K562 (cell line): ENCODE measurements at regions not wholly inside any gene's neighbourhood (a gene's known extent, or its start where the extent isn't known, plus 50 kb on each side); places are given as distances from the start of the nearest gene placed in this dataset.

Experiments
- ATAC-seq: fragments of 200-7000 bp; cut with Tn5 transposase; 3 replicates; pipeline ENCODE4 v1.9.1; 2020; ENCODE audit warnings: moderate library complexity
- BruUV-seq: library from RNA; stranded (reverse); fragments of 400-500 nt; replicated peaks from 2 replicates; lab custom pipeline; 2021; lab: Mats Ljungman, UMichigan
- CTCF ChIA-PET: fragments of 300-600 bp; formaldehyde crosslinking; extraction: SDS; loops from one replicate; lab custom pipeline; 2021; ENCODE audit warnings: low intra/inter-chr PET ratio; lab: Yijun Ruan, JAX
- POLR2A ChIA-PET: fragments of 300-600, 350-650 bp; sonication (Branson Sonifier 250); formaldehyde crosslinking; extraction: SDS; loops from one replicate; lab custom pipeline; 2021; ENCODE audit warnings: antibody characterized with exemption, inconsistent platforms; lab: Yijun Ruan, JAX
- DNase-seq, 4 experiments: peaks; one replicate each; pipeline versions ENCODE4 v3.0.0 to v3.0.0-alpha.2; 2011 to 2018; ENCODE audit warnings: low spot score in 3 of 4, mixed read lengths in 3 of 4; ENCODE audit errors: extremely low read depth in 1 of 4
- FAIRE-seq: peaks from 2 replicates; lab custom pipeline; 2011; peaks lifted over from hg19 to GRCh38; lab: Jason Lieb, UNC
- H2AFZ ChIP-seq: 2 replicates; pipeline ENCODE4 v1.6.0; 2011; ENCODE audit warnings: low read depth, low read length, control low read depth, inconsistent platforms
- H3K27ac ChIP-seq: fragments of 200-600 bp; 3 replicates; pipeline ENCODE4 v1.8.0; 2011; ENCODE audit warnings: low read depth, mild to moderate bottlenecking, control low read depth, inconsistent platforms, low read length, moderate library complexity, mixed read lengths; ENCODE audit errors: extremely low read depth
- H3K27me3 ChIP-seq, 2 experiments: fragments of 300-600 bp in 1 of 2; 2 replicates in 1 of 2; 3 replicates in 1 of 2; pipeline versions ENCODE4 v1.6.0 to v1.8.0; 2011; ENCODE audit warnings: inconsistent platforms in 2 of 2, low read length in 2 of 2, mild to moderate bottlenecking in 1 of 2, mixed read lengths in 1 of 2, moderate library complexity in 1 of 2; ENCODE audit not compliant: control insufficient read depth in 2 of 2, insufficient read depth in 2 of 2
- H3K36me3 ChIP-seq: fragments of 300-600 bp; 3 replicates; pipeline ENCODE4 v1.8.0; 2011; ENCODE audit warnings: mild to moderate bottlenecking, low read length, inconsistent platforms; ENCODE audit not compliant: control insufficient read depth, insufficient read depth
- H3K4me1 ChIP-seq, 2 experiments: fragments of 200-600 bp in 1 of 2; replicated peaks in 1 of 2; 2 replicates in 1 of 2; 3 replicates in 1 of 2; pipeline versions ENCODE4 v1.5.1 to v1.8.0; 2011; ENCODE audit warnings: inconsistent platforms in 2 of 2, low read length in 2 of 2, mild to moderate bottlenecking in 1 of 2, mixed read lengths in 1 of 2, moderate library complexity in 1 of 2; ENCODE audit not compliant: control insufficient read depth in 2 of 2, insufficient read depth in 2 of 2
- H3K4me2 ChIP-seq: 2 replicates; pipeline ENCODE4 v1.6.1; 2011; ENCODE audit warnings: low read length, control low read depth, inconsistent platforms, mixed read lengths; ENCODE audit not compliant: insufficient read depth
- H3K4me3 ChIP-seq: fragments of 200-600 bp; sonication (generic), shearing (Covaris generic); 2 replicates; pipeline ENCODE4 v1.5.1; 2016; ENCODE audit warnings: control low read depth, inconsistent platforms
- H3K79me2 ChIP-seq: fragments of 200-600 bp; 3 replicates; pipeline ENCODE4 v1.8.0; 2011; ENCODE audit warnings: low read length, inconsistent platforms; ENCODE audit not compliant: control insufficient read depth, insufficient read depth
- H3K9ac ChIP-seq, 2 experiments: 2 replicates each; pipeline versions ENCODE4 v1.6.0 to v1.6.1; 2011; ENCODE audit warnings: low read depth in 2 of 2, low read length in 2 of 2, control low read depth in 1 of 2, inconsistent platforms in 1 of 2, mild to moderate bottlenecking in 1 of 2, mixed read lengths in 1 of 2; ENCODE audit not compliant: insufficient read depth in 1 of 2
- H3K9me1 ChIP-seq: one replicate; pipeline ENCODE4 v1.6.0; 2011; ENCODE audit warnings: inconsistent platforms, mild to moderate bottlenecking, low read length, moderate library complexity; ENCODE audit not compliant: control insufficient read depth, insufficient read depth
- H3K9me3 ChIP-seq: replicated peaks from 2 replicates; pipeline ENCODE4 v1.5.1; 2011; ENCODE audit warnings: low read depth, low read length, inconsistent platforms; ENCODE audit not compliant: control insufficient read depth, insufficient read depth
- H4K20me1 ChIP-seq: replicated peaks from 2 replicates; pipeline ENCODE4 v1.6.1; 2011; ENCODE audit warnings: low read length, inconsistent platforms, mixed read lengths; ENCODE audit not compliant: control insufficient read depth, insufficient read depth
- BCLAF1 ChIP-seq, 2 experiments: fragments of 450-650 bp in 1 of 2; IDR thresholded peaks; 2 replicates each; pipeline ENCODE4 v1.6.1; 2011 to 2017; ENCODE audit warnings: low read depth in 2 of 2, antibody characterized with exemption in 1 of 2, borderline replicate concordance in 1 of 2, low read length in 1 of 2, mild to moderate bottlenecking in 1 of 2, mixed read lengths in 1 of 2; ENCODE audit not compliant: control insufficient read depth in 1 of 2
- CBX5 ChIP-seq: IDR thresholded peaks from 2 replicates; pipeline ENCODE4 v1.6.1; 2014; ENCODE audit warnings: low read depth, borderline replicate concordance
- CREB5 ChIP-seq: fragments of 250-450 bp; sonication (Bioruptor Pico); IDR thresholded peaks from 2 replicates; pipeline ENCODE4 v1.5.0; 2020; ENCODE audit warnings: mild to moderate bottlenecking
- LARP7 ChIP-seq: fragments of 450-650 bp; IDR thresholded peaks from 2 replicates; pipeline ENCODE4 v1.6.1; 2016
- MAZ ChIP-seq, 2 experiments: fragments of 450-650 bp in 1 of 2; sonication (generic) in 1 of 2; formaldehyde crosslinking; IDR thresholded peaks in 1 of 2; conservative IDR thresholded peaks in 1 of 2; 2 replicates each; pipeline versions ENCODE4 v1.4.0 to v1.5.0; 2020; ENCODE audit warnings: mild to moderate bottlenecking in 1 of 2, missing genetic modification reagents in 1 of 2
- NEUROD1 ChIP-seq: fragments of 150-350 bp; IDR thresholded peaks from 2 replicates; pipeline ENCODE4 v1.6.1; 2014; ENCODE audit warnings: borderline replicate concordance, low read length, low read depth; ENCODE audit not compliant: partially characterized antibody
- ZBED1 ChIP-seq: IDR thresholded peaks from 2 replicates; pipeline ENCODE4 v1.6.1; 2014
- WGBS: fragments of 100-300 bp; shearing (Covaris generic); methylation state at CpG from one replicate; pipeline ENCODE4 v1.1.6; 2016; ENCODE audit warnings: low coverage, mixed read lengths; ENCODE audit not compliant: insufficient coverage; ENCODE audit errors: missing lambda C conversion rate; 5-methylcytosine and 5-hydroxymethylcytosine counted together
- in situ Hi-C: fragments of 300-500 bp; cut with MboI; formaldehyde crosslinking; loops from 4 replicates; pipeline ENCODE4 v1.15.0; 2018; ENCODE audit warnings: inconsistent platforms, mixed read lengths
- intact Hi-C: fragments of 100-400 bp; cut with micrococcal nuclease; formaldehyde crosslinking; loops from 2 replicates; pipeline ENCODE4 v1.14.2; 2022

GRCh38 chr16:6749698-6750097, 582.9 kb upstream of the RBFOX1 start:
- Histone ChIP-seq H3K79me2 (no peaks in the 10 kb centered on the region), H3K9ac (no peak overlapping the region), H3K4me1 (no peaks in the 10 kb centered on the region; a peak in 1 of 5 replicates), H3K27me3 (no peaks in the 10 kb centered on the region), H3K4me2 (no peak overlapping the region), H3K36me3 (no peaks in the 10 kb centered on the region), H3K9me1 (no peaks in the 10 kb centered on the region), H3K4me3 (no peak overlapping the region), H3K27ac (no peak overlapping the region), H4K20me1 (no peaks in the 10 kb centered on the region), H2AFZ (no peak overlapping the region), H3K9me3 (no peaks in the 10 kb centered on the region)
- ChIA-PET POLR2A (no interaction called here), CTCF (no interaction called here)
- BruUV-seq, result no TSS peak
- FAIRE-seq, result no peak
- ATAC-seq, result no peak
- WGBS, result 0% methylated on average over 4 of the region's 4 CpGs
- no peak for DNase-seq
- intact Hi-C loops, result no loop called here
- no peak for TF ChIP-seq LARP7
- no peak for TF ChIP-seq BCLAF1 (IDR thresholded peaks at IDR 0.05; ENCODE audit: borderline replicate concordance in 1 of 2, control insufficient read depth in 1 of 2, low read depth in 2 of 2, low read length in 1 of 2)
- TF ChIP-seq NEUROD1, result no peak
- TF ChIP-seq CBX5, result no peak
- TF ChIP-seq ZBED1, result no peak
- TF ChIP-seq MAZ (CRISPR knock-in tag; conservative IDR thresholded peaks at IDR 0.05 in 1 of 2, IDR thresholded peaks at IDR 0.05 in 1 of 2), result no peak
- TF ChIP-seq CREB5 (CRISPR knock-in tag), result no peak
- in situ Hi-C loops, result no loop called here
